ENCODE measurements at regions not wholly inside any gene's neighbourhood (a gene's known extent, or its start where the extent isn't known, plus 50 kb on each side); places are given as distances from the start of the nearest gene placed in this dataset.

- no peak for TF ChIP-seq EGR1 (IDR thresholded peaks at IDR 0.05; ENCODE audit: borderline replicate concordance in 1 of 2, low read depth in 2 of 2, low read length in 2 of 2)
- TF ChIP-seq POLR2A (IDR thresholded peaks at IDR 0.05; ENCODE audit: low read depth, low read length), result no peak
- no peak for TF ChIP-seq PML (IDR thresholded peaks at IDR 0.05; ENCODE audit: low read length)
- TF ChIP-seq NBN (IDR thresholded peaks at IDR 0.05), result no peak
- no peak for TF ChIP-seq ZBTB33 (IDR thresholded peaks at IDR 0.05)
- no peak for TF ChIP-seq SMC3 (IDR thresholded peaks at IDR 0.05; ENCODE audit: borderline replicate concordance, low read length)
- no peak for TF ChIP-seq YY1 (IDR thresholded peaks at IDR 0.05; ENCODE audit: low read depth, low read length)
- no peak for TF ChIP-seq CTCF (IDR thresholded peaks at IDR 0.05 in 2 of 3, conservative IDR thresholded peaks at IDR 0.05 in 1 of 3; ENCODE audit: control insufficient read depth in 2 of 3, extremely low read depth in 1 of 3, insufficient read depth in 1 of 3, low read depth in 3 of 3, low read length in 3 of 3)
- no peak for TF ChIP-seq PBX3 (IDR thresholded peaks at IDR 0.05; ENCODE audit: insufficient replicate concordance, low read depth, low read length)
- TF ChIP-seq ATF3 (IDR thresholded peaks at IDR 0.05; ENCODE audit: borderline replicate concordance, extremely low read depth, low read depth, low read length), result no peak
- no peak for TF ChIP-seq TCF3 (IDR thresholded peaks at IDR 0.05; ENCODE audit: borderline replicate concordance, insufficient read depth, low read depth, low read length)
- no peak for TF ChIP-seq BMI1 (IDR thresholded peaks at IDR 0.05; ENCODE audit: borderline replicate concordance)
- TF ChIP-seq ASH2L (IDR thresholded peaks at IDR 0.05; ENCODE audit: borderline replicate concordance, low read depth), result no peak
- no peak for TF ChIP-seq LARP7 (IDR thresholded peaks at IDR 0.05)
Measured at GRCh38 chr2:14492920-14493503, 139.5 kb upstream of the LRATD1 start.
